HG02852 (cell line): ENCODE measurements at regions not wholly inside any gene's neighbourhood (a gene's known extent, or its start where the extent isn't known, plus 50 kb on each side); places are given as distances from the start of the nearest gene placed in this dataset.

Experiments
- ATAC-seq: cut with Tn5 transposase; IDR thresholded peaks from one replicate; pipeline ENCODE4 v1.9.1; 2021; ENCODE audit warnings: mild to moderate bottlenecking, moderate library complexity; ENCODE audit not compliant: unreplicated experiment

DNA sequence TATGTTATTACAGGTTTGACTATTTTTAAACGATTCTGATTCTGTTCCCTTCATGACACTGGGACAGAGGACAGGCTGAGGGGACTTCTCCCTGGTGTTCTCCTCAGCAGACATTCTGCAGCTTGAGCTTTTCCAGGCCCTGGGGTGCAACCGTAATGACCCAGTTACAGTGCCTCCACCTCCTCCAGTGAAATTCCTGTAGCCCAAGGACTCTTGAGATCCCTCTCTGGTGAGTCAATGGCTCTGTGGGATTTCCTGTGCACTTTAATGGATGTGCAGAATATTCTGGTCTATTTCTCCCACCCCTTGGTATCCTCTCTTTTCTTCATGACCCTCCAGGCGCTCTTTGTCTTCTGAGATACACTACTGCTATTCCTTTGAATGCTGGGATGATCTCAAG, 319.3 kb downstream of the INHBA start:
- ATAC-seq: no peak

DNA sequence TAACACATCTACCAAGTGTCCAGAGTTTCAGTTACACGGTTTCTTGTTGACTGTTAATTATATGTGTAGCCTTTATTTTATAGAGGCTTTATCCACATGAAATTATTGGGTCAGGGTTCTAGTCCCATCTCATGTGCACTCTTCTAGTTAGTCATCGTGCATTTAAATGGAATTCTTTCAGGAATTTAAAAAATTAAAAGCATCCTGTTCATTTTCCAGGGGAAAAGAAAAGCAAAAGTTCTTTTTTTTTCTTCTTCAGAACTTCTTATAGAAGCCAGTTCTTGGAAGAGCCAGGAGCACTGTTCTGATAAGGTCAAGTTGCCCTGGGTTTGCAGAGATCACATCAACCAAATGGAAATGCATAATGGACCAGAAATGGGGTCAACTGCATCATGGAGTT, 324.7 kb downstream of the INHBA start:
- no peak for ATAC-seq

DNA sequence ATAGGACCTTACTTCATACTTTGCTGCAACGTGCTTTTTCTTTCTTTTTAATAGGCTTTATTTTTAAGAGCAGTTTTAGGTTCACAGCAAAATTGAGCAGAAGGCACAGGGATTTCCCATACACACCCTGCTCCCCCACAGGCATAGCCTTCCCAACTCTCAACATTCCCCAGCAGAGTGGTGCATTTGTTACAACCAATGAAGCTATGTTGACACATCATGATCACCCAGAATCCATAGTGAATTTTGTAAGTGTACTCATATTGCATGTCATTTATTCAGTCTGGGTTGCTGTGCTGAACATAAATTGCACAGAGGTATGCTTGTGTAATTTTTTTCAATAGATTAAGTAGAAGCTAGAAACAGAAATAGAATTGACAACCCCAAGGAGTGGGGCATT, 327.3 kb downstream of the INHBA start:
- ATAC-seq: no peak

DNA sequence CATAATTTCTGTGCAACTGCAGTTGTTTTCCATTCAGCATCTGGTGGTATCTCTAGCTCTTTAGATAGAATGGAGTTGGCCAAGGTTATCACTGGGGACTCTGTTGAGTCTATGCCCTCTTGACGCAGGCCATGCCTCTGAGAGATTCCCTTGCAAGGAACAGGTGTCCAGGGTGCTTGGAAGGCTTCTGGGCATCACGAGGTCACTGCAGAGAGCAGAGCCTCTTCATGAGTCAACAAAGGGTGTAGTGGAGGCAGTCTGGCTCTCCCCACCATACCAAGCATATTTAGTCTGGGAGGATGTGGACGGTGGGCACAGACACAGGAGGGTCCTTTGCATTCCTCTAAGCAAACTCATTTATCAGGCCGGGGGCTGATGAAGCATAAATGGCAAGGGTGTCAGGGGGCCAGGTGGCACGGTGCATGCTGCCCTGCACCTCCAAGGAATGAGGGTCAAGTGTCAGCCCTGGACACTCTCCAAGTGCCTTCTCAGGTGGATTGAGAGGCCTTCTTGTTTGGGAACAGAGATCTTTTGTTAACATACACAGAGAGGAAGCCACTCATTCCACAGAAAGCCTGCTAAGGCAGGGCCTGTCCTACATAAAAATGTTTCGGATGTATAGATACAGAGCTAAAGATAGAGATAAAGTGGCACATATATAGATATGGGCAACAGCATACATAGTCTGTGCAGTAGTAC, 328.6 kb downstream of the INHBA start:
- ATAC-seq: no peak

DNA sequence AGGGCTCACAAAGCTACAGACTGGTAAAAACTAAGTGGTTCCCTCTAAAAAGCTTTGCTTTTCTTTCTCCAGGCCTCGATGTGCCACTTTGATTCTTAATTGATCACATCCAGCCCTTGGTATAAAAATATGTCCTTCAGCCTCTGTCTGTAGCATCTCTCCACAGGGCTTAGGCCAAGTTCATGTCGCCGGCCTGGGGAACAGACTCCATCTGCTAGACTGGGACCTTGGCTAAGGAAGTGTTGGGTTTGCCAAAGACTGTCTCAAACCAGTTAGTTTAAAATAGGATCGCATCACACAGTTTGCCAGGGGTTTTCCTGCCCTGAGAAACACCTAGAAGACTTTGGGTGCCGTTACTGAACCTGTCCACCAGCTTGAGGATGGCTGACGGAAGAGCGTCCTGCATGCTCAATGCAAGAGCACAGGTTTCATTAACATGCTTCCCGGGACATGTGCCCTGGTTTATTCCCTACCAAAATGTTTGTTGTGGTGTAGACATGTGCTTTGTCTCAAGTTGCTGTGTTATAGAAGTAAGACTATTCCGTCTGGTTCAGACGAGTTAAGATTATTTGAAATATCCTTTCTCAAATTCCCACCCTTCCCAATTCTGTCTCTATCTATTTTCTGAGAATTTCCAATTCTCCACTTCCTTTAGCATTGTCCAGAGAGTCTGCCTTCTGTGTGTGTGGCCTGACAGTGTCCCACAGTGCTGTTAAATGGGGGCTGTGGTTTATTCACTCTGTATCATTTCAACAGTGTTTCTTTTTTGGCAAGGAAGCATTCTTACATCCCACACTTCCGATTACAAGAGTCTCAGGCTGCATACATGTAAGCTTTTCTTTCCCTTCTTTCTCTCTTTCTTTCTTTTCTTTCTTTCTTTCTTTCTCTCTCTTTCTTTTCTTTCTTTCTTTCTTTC, 334.7 kb downstream of the INHBA start:
- ATAC-seq: no peak

DNA sequence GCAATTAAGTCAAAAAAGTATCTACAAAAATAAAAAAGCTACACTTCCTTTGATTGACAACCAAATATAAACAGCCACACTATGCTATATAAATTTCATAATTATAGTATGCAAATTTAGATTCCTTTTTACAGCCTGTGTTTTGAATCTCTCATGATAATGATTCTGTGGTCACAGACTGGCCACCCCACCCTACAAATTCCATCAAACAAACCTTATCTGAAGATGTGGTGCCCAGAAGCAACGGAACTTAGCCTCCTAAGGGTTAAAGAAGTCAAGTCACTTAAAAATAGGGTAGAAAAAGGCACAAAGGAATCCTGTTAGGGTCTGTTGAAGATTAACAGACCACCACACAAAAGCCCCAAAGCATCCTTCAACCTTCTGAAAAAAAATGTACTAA, 351.8 kb downstream of the INHBA start:
- ATAC-seq: no peak

DNA sequence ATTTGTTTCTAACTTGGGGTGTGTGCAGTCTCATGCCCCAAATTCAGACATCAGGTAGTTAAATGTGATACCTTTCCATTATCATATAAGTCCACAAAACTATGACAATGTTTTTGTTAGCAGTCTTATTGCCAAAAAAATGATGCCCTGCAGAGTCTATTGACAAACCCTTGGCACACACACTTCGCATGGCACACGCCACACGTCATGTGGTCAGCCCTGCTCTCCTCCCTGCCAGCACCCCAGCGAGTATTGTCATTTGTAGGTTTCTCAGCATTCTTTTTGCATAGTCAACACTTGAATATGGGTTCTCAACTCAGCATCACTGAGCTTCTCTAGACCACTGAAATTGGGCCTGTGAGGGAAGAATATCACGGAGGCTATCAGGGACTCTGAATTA, 356.0 kb downstream of the INHBA start:
- no peak for ATAC-seq

DNA sequence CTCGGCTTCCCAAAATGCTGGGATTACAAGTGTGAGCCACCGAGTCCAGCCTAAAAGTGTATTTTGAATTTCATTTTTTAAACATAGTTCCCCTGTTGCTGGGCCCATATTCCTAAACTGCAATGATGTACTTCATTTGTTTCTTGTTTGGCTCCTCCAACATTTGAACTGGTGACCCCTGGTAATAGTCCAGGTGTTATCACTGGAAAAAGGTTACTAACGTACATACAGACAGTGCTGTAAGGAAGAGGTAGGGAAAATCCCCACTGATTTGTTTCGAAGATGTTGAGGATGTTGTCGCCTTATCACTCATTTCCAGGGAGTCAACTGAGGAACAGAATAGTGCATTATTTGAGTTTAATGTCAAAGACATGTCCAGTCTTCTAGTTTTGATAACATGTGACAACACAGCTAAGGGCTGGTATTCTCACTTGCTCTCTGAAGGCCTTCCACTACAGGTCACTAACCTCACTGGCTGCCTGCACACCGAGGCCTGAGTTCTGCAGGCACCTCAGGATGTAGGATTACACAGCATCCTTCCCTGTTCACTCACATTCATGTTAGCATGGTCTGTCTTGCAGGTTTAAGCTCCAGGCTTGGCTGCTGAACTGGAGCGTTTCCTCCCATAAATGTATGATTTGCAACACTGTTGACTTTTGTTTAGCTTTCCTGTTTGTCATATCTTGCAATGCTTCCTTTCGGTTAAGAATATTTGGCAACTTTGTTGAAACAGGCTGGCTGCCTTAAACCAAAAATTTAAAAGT, 362.8 kb downstream of the INHBA start:
- no peak for ATAC-seq

DNA sequence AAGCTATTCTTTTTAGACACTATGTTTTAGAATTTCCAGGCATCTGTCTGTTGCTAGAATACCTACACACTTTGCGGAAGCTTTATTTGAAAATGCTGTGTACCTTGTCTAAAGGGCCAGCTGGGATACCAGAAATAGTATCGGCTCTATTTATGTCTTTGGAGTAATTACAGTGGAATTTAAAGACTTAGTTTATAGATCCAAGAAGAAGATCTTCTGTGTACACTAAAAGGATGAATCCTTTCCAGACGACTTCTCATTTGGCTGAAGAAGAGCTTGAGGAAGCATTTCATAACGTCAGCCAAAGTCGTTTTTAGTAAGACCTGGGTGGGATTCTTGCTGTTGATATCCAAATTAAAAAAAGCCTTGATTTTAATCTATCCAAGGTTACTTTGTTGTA, 365.9 kb downstream of the INHBA start:
- ATAC-seq: no peak

DNA sequence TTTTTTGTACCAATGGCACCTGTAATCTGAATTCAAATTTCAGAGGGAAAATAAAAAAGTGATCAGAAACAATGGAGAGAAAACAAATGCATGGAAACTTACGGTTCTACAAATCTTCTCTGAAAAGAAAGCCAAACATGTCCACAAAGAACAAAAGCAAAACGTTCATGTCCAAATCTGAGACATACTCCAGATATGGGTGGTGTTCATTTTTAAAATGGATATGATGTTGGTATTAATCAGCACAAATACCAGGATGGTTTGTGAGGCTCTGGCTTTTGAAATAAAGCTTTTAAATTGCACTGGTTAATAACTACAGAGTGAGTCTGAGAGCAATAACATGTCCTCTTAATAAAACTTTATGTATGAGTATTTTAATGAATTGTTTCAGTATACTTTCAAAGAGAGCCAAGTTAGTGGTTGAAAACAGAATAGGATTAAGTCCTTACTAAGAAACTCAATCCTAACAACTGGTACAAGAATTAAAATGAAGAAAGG, 366.4 kb downstream of the INHBA start:
- ATAC-seq: no peak

DNA sequence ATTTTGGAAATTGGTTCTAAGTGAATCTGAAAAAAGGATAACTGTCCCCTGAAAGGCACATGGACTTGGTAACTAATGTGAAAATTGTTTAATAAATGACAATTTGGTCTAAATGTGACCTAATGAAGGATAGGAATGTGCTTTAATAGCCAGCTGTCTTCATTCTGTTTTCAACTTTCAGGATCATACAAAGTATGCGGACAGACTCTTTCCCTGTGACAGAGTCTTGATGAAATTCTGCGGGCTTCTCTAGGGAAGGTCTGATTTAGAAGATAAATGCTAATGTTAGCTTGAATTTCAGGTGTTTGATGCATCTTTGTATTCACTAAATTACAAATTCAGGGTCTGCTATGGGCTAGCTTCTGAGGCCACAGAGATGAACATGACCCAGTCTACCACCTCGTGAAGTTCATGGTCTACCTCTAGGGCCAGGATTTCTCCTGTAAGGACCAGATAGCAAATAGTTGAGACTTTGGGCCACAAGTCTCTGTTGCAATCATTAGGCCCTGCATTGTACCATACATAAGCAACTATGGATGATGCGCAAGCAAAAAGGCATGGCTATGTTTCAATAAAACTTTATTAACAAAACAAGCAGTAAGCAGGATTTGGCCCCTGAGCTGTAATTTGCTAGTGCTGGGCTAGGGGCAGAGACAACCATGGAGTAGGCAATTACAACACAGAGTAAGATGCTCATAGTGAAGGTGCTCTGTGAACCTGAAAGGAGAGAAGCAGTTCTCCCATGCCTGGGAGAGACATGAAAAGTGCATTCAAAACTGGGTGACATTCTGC, 368.6 kb downstream of the INHBA start:
- no peak for ATAC-seq

DNA sequence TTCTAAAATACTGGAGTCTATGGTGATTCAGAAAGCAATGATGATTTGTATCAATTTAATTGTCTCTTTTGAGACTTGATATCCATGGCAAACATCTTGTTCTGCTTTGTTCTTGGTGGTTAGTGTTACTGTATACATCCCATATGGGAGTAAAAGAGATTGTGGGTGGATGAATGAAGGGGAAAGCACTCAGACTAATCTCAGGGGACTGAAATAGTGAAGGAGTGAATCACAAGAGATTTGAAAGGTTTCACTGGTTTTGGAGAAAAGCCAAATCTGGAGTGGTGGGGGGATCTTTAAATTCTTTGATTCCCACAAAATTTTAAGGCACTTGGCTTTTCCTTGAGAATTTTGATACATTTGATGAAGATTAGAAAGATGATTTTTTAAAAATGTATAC, 369.4 kb downstream of the INHBA start:
- no peak for ATAC-seq

DNA sequence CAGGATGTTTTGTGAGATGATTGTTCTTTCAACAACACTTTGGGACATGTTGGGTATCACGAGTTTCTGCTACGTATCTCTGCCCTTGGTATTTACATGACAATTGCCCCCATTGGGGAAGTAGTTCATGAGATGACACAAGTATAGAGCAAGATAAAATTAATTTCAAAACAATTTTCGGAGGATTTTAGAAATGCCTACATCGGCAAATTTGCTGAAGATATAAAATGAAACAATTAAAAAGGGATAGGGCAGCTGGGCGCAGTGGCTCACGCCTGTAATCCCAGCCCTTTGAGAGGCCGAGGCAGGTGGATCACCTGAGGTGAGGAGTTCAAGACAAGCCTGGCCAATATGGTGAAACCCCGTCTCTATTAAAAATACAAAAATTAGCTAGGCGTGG, 371.7 kb downstream of the INHBA start:
- ATAC-seq: no peak

DNA sequence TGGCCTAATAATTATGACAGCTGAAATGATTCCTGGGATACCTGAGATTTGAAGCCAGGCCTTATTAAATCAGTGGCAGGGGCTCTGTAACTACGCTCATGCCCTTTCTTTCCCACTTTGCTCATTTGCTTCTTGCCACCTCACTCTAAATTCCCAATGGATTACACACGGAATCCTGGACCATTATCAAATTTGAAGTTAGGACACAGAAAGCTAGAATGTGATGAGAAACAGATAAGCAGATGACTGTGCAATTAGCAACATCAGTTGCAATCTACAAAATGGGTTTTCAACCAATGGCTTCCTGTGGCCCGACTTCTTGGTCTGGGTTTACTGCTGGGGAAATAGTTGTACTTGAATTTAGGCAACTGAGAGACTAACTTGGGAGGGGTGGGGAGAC, 374.3 kb downstream of the INHBA start:
- no peak for ATAC-seq

DNA sequence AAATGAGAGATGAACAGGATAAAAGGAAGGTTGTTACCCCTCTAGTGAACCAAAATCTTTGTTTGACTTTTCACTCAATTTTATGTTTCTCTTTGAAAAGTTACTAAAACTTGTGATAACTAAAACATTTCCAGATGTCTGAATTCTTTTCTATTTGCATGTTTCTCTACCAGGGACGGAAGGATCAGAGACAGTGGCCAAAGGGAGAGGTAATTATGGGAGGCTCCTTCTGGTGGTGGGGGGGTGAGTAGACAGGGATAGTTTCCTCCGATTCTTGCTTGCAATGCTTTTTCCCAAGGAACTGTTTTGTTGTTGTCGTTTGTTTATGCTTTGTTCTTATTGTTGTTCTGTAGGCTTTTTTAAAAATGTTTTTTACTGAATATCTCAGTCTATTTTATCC, 374.8 kb downstream of the INHBA start:
- ATAC-seq: no peak

DNA sequence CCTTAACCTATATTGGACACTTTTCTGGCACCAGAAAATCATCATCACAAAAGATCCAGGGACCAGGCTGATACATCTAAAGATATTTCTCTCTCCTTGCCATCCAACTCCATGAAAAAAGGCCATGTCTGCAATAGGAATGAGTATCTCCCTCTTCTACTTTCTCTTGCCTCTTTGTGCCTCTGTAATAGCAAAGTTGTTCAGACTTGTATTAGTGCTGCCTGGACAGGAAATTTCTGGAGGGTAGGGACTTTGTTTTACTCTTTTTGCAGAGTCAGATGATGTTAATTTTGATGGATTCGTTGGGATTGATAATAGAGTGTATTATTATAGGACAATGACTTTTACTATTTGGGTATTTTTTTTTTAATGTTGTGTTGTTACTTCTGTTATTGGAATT, 376.3 kb downstream of the INHBA start:
- ATAC-seq: no peak

DNA sequence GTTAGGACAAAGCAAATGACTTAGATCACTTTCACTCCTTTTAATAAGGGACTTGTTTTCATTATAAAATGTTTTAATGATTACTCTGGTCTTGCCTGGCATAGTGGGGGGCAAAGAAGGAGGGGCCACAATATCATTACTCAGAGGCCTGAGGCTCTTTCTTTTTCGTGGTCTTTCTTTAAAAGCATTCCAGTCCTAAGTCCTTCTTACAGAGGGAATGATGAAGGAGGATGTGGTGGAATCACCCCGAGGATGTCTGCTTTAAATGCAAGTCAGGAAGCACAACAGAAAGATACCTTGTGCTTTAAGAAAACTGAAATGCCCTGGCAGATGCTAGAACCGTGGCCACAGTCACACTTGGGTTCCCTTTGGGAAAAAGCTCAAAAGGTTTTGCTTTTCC, 379.1 kb downstream of the INHBA start:
- ATAC-seq: no peak

DNA sequence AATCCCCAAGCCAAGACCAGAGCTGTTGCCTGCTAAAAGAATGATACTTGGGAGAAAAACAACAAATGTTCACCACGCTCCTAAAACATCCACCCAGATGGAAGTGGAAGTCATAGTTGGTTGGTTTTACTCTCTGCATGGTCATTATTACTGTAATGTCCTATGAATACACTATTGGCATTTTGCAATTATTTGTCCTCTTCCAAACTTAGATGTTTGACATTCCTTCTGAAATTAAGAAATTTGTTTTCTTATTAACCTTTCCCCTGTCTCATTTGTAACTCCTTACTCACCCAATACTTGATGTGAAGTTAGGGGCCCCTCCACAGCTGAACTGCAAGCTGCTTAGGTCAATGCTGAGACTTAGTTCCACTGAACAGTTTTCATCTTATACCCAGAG, 383.3 kb downstream of the INHBA start:
- ATAC-seq: no peak

DNA sequence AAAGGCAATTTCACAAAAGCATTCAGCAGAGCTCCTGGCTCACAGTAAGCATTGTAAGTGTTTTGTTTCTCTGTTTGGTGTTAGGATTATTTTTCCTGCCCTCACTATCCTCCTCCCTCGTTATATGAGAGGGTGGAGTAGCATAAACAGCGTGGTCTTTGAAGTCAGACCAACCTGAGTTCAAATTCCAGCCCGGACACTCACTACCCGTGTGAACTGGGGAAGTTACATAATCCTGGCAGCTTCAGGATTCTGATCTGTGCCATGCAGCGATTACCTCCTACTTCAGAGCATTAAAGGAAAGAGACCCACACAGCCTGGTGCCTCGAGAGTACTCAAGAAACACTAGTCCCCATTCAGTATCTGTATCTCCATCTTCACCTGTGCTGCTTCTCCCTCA, 386.5 kb downstream of the INHBA start:
- ATAC-seq: no peak

DNA sequence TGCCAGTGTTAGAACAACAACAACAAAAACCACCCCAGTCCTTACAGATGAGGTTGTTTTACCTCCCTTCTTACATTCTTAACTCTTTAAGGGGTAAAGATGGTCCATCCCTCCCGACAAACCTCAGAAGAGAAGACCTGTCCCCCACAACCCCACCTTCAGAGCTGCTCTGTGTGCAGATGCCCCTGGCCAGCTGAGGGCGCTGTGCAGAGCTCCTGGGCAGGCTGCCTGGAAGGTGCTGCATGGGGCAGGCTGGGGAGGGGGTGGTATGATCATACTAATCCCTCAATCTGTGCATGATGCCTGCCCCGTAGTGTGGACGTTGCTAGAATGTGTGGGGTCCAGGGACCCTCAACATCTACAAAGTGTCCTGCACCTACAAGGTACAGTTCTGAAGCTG, 387.1 kb downstream of the INHBA start:
- no peak for ATAC-seq

DNA sequence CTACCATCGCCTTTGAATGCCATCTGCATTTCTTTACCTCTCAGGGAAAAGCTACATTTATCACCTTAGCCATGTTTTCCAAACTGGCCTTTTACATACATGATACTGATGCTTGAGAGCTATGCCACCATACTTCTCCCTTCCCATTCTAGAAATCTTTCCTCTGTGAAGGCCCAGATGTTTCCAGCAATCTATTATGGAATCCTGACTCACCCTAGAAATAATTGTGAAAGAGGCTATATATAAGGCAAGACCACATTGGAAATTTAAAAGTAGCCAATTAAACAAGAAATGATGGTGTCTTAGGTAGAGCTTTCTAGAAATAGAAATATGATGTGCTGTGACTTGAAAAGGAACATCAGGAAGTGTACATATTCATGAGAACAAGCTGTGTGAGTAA, 389.7 kb downstream of the INHBA start:
- ATAC-seq: no peak
